ENCODE measurements at regions not wholly inside any gene's neighbourhood (a gene's known extent, or its start where the extent isn't known, plus 50 kb on each side); places are given as distances from the start of the nearest gene placed in this dataset.

- intact Hi-C loops (cut with DNase I), result no loop called here
- no peaks in the 10 kb centered on the region for H3K36me3 ChIP-seq
- WGBS, 2 donors, result 41 to 67% methylated on average over 2 of the region's 2 CpGs
- no peak for TF ChIP-seq POLR2A (IDR thresholded peaks at IDR 0.05)
- TF ChIP-seq, protein P1, sequence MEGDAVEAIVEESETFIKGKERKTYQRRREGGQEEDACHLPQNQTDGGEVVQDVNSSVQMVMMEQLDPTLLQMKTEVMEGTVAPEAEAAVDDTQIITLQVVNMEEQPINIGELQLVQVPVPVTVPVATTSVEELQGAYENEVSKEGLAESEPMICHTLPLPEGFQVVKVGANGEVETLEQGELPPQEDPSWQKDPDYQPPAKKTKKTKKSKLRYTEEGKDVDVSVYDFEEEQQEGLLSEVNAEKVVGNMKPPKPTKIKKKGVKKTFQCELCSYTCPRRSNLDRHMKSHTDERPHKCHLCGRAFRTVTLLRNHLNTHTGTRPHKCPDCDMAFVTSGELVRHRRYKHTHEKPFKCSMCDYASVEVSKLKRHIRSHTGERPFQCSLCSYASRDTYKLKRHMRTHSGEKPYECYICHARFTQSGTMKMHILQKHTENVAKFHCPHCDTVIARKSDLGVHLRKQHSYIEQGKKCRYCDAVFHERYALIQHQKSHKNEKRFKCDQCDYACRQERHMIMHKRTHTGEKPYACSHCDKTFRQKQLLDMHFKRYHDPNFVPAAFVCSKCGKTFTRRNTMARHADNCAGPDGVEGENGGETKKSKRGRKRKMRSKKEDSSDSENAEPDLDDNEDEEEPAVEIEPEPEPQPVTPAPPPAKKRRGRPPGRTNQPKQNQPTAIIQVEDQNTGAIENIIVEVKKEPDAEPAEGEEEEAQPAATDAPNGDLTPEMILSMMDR (IDR thresholded peaks at IDR 0.05), result no peak
- H3K4me3 ChIP-seq, result no peak overlapping the region
- H3K9me3 ChIP-seq, result no peaks in the 10 kb centered on the region
- H3K27me3 ChIP-seq, result no peaks in the 10 kb centered on the region
- H3K27ac ChIP-seq, result no peak overlapping the region
- DNase-seq, result no peak
- no peaks in the 10 kb centered on the region for H3K4me1 ChIP-seq
Observed at GRCh38 chr13:72412481-72412880, 314.9 kb downstream of the MZT1 start.

DNA sequence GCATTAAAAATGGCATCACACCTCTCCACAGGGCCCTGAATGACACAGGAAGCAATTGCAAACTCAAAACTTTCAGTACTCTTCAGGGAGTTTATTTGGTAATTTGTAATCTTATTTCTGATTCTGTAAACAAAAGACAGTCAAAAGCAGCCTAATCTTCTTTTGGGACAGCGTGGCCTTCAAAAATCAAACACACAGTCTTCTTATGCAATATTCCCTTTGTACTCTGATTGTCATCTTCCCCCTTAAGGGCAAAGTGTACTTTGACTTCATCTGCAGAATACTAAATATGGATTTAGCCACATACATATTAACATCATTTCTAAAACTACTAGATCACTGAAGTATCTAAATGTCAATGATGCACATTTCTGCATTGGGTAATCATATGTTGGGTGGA is 322.0 kb downstream of the MZT1 start:
- H3K27me3 ChIP-seq, result no peaks in the 10 kb centered on the region
- H3K4me1 ChIP-seq, result no peaks in the 10 kb centered on the region
- no peaks in the 10 kb centered on the region for H3K9me3 ChIP-seq
- no peak for TF ChIP-seq POLR2A (IDR thresholded peaks at IDR 0.05)
- no peaks in the 10 kb centered on the region for H3K36me3 ChIP-seq
- no peak for DNase-seq
- no peak overlapping the region for H3K27ac ChIP-seq
- intact Hi-C loops (cut with DNase I), result no loop called here
- WGBS, 2 donors, result 53% methylated on average over 1 of the region's 1 CpG
- H3K4me3 ChIP-seq, result no peak overlapping the region

DNA sequence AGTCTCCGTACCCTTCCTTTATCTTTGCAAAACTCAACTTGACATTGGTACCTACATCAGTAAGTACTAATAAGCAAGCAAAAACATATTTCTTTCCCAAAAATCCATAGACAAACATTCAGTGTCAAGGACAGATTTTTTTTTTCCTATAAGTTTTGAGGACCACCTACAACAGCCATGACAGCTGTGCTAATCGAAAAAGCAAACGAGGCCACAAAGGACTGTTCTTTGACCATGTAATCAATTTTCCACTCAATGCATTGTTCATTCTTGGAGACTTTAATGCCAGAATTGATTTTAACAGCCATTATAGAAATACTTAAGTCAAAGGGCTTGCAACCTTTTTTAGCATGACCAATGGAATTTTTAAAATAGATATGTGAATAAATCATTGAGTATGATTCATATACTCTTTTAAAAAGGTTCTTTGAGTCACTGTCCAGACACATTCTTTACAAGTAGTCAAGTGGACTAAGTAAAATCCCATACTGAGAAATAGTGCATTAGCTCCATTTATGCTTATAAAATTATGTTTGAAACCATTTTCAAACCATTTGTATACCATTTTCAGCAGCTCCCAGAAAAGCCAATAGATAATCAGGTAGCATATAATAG is 323.9 kb downstream of the MZT1 start:
- Histone ChIP-seq H3K27me3 (no peaks in the 10 kb centered on the region), H3K4me3 (no peak overlapping the region), H3K9me3 (no peaks in the 10 kb centered on the region), H3K36me3 (no peaks in the 10 kb centered on the region), H3K4me1 (no peaks in the 10 kb centered on the region), H3K27ac (no peak overlapping the region)
- no peak for TF ChIP-seq POLR2A (IDR thresholded peaks at IDR 0.05)
- TF ChIP-seq, protein P1 (IDR thresholded peaks at IDR 0.05), result no peak
- intact Hi-C loops (cut with DNase I), result no loop called here
- DNase-seq, result no peak
- 62 to 71% methylated on average over 3 of the region's 3 CpGs for WGBS, 2 donors

DNA sequence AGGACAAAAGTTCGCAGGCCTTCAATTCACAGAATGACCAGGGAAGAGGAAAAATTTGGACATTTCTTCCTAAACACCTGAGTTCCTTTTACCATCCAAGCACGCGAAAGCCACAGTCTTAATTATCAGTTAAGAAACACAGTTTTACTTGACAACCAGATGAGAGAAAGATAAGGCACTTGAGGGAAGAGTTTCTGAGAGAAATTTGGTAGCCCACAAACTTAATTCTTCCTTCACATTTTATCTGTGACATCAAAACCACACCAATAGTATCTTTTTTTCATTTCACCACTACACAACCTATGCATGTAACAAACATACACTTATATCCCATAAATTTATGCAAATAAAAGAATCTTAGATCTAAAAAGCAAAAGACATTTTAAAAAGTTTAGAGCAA is 326.6 kb downstream of the MZT1 start:
- Histone ChIP-seq H3K9me3 (no peaks in the 10 kb centered on the region), H3K27ac (no peak overlapping the region), H3K4me3 (no peak overlapping the region), H3K27me3 (no peaks in the 10 kb centered on the region), H3K36me3 (no peaks in the 10 kb centered on the region), H3K4me1 (no peaks in the 10 kb centered on the region)
- 81 to 90% methylated on average over 3 of the region's 3 CpGs for WGBS, 2 donors
- DNase-seq, result no peak
- TF ChIP-seq POLR2A (IDR thresholded peaks at IDR 0.05), result no peak
- TF ChIP-seq, protein P1 (IDR thresholded peaks at IDR 0.05), result no peak
- intact Hi-C loops (cut with DNase I), result no loop called here

DNA sequence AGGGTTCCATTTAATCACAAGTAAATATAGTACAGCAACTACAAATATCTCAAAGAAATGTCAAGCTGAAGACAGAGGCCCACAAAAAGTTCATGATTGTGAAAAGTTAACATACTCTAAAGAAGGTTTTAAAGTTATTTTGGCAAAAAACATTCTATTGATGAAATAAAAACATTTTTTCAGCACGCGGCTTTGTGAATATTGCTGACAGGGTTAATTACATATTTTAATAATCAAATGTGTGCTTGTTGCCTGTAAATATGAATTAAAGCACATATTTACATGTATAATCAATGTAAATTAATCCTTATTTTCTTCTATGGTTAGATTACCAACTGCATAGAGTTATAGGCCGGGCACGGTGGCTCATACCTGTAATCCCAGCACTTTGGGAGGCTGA is 328.1 kb downstream of the MZT1 start:
- intact Hi-C loops (cut with DNase I), result no loop called here
- Histone ChIP-seq H3K27ac (no peak overlapping the region), H3K36me3 (no peaks in the 10 kb centered on the region), H3K27me3 (no peaks in the 10 kb centered on the region), H3K4me3 (no peak overlapping the region), H3K4me1 (no peaks in the 10 kb centered on the region), H3K9me3 (no peaks in the 10 kb centered on the region)
- no peak for TF ChIP-seq POLR2A (IDR thresholded peaks at IDR 0.05)
- no peak for DNase-seq
- WGBS, 2 donors, result 77 to 94% methylated on average over 4 of the region's 4 CpGs

DNA sequence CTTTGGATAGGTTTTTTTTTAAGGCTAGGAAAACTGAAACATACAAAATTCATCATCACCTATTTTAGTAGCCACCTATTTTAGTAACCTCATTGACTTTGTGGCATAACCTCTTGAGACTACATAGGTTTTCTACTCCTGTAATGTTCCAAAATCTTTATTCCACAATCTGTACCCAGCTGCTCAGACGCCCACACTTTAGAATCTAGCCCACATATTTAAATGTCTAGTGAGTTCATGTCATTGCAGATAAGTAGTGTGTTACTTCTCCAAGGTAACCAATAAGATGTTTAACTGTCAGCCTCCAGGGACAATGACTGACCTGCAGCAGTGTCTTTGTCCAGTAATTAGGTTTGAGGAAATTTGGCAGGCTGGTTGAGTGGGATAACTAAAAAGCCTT is 330.2 kb downstream of the MZT1 start:
- Histone ChIP-seq H3K9me3 (no peaks in the 10 kb centered on the region), H3K4me1 (no peaks in the 10 kb centered on the region), H3K27ac (no peak overlapping the region), H3K36me3 (no peaks in the 10 kb centered on the region), H3K27me3 (no peaks in the 10 kb centered on the region), H3K4me3 (no peak overlapping the region)
- TF ChIP-seq, protein P1 (IDR thresholded peaks at IDR 0.05), result no peak
- TF ChIP-seq POLR2A (IDR thresholded peaks at IDR 0.05), result no peak
- no peak for DNase-seq
- 70 to 77% methylated on average over 1 of the region's 1 CpG for WGBS, 2 donors
- intact Hi-C loops (cut with DNase I), result no loop called here

Data from esophagus squamous epithelium (tissue), 5 donors.